HCT116 (cell line): ENCODE measurements at regions not wholly inside any gene's neighbourhood (a gene's known extent, or its start where the extent isn't known, plus 50 kb on each side); places are given as distances from the start of the nearest gene placed in this dataset.

Experiments
- CEBPB ChIP-seq: IDR thresholded peaks from 2 replicates; pipeline ENCODE4 v1.6.1; 2012; ENCODE audit warnings: low read depth
- CTCF ChIP-seq, 3 experiments: fragments of 200-600 bp in 1 of 3; sonication (generic) in 1 of 3; IDR thresholded peaks in 2 of 3; conservative IDR thresholded peaks in 1 of 3; 2 replicates each; pipeline ENCODE4 v1.5.1; 2012 to 2017; ENCODE audit warnings: low read depth in 2 of 3, low read length in 2 of 3, antibody characterized with exemption in 1 of 3, borderline replicate concordance in 1 of 3, control low read depth in 1 of 3, mild to moderate bottlenecking in 1 of 3, mixed read lengths in 1 of 3, mixed run types in 1 of 3, moderate library complexity in 1 of 3; ENCODE audit not compliant: insufficient read depth in 1 of 3
- EGR1 ChIP-seq: IDR thresholded peaks from 2 replicates; pipeline ENCODE4 v1.6.1; 2012; ENCODE audit warnings: low read depth
- JUND ChIP-seq: IDR thresholded peaks from 2 replicates; pipeline ENCODE4 v1.6.1; 2012
- POLR2A ChIP-seq: IDR thresholded peaks from 2 replicates; pipeline ENCODE4 v1.7.0; 2011; ENCODE audit warnings: borderline replicate concordance; ENCODE audit not compliant: insufficient read depth, insufficient read length; ENCODE audit errors: extremely low read depth
- REST ChIP-seq: IDR thresholded peaks from 2 replicates; pipeline ENCODE4 v1.6.1; 2012; ENCODE audit warnings: low read depth
- YY1 ChIP-seq: IDR thresholded peaks from 2 replicates; pipeline ENCODE4 v1.6.1; 2011; ENCODE audit warnings: low read length, low read depth, moderate library complexity, mild to moderate bottlenecking; ENCODE audit not compliant: insufficient replicate concordance; ENCODE audit errors: extremely low read depth

- TF ChIP-seq CTCF (IDR thresholded peaks at IDR 0.05 in 2 of 3, conservative IDR thresholded peaks at IDR 0.05 in 1 of 3; ENCODE audit: borderline replicate concordance in 1 of 3, insufficient read depth in 1 of 3, low read depth in 2 of 3, low read length in 2 of 3) (no peak), EGR1 (no peak), REST (no peak), POLR2A (no peak), CEBPB (no peak), YY1 (no peak), JUND (no peak)
These were observed 207.6 kb upstream of the MAMLD1 start for GRCh38 chrX:150155436-150156035.
